ENCODE measurements at regions not wholly inside any gene's neighbourhood (a gene's known extent, or its start where the extent isn't known, plus 50 kb on each side); places are given as distances from the start of the nearest gene placed in this dataset.

DNA sequence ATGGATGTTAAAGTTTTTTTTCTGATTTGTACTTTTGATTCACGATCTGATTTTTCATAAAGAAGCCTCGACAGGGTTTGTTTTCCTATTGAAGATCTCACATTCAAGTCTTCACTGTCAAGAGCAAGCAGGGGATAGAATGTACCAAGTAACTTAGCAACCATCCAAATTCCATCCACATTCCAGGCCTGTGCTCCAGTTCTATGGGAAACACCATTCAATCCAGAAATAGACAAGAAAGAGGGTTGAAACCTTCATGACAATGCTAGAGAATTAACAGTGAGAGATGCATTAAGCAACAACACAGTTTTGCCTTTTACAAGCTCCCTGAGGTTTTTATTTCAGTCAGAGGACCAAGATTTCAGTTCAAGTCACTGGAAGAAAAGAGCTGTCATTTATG, 300.2 kb downstream of the NEBL start:
- TF ChIP-seq, protein P1, sequence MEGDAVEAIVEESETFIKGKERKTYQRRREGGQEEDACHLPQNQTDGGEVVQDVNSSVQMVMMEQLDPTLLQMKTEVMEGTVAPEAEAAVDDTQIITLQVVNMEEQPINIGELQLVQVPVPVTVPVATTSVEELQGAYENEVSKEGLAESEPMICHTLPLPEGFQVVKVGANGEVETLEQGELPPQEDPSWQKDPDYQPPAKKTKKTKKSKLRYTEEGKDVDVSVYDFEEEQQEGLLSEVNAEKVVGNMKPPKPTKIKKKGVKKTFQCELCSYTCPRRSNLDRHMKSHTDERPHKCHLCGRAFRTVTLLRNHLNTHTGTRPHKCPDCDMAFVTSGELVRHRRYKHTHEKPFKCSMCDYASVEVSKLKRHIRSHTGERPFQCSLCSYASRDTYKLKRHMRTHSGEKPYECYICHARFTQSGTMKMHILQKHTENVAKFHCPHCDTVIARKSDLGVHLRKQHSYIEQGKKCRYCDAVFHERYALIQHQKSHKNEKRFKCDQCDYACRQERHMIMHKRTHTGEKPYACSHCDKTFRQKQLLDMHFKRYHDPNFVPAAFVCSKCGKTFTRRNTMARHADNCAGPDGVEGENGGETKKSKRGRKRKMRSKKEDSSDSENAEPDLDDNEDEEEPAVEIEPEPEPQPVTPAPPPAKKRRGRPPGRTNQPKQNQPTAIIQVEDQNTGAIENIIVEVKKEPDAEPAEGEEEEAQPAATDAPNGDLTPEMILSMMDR (IDR thresholded peaks at IDR 0.05), result no peak
- no peak for TF ChIP-seq ZFX (IDR thresholded peaks at IDR 0.05; ENCODE audit: borderline replicate concordance)
